Activated CD8-positive, alpha-beta T cell treated with anti-CD3 and anti-CD28 coated beads, Interleukin-2, amount 10 ng/mL, durations not matched to agents 7 days and 5 days (primary cell): ENCODE measurements at regions not wholly inside any gene's neighbourhood (a gene's known extent, or its start where the extent isn't known, plus 50 kb on each side); places are given as distances from the start of the nearest gene placed in this dataset.

Source experiments
- ATAC-seq: fragments of 150-1000 bp; cut with Tn5 transposase; one replicate; pipeline ENCODE4 v1.10.0; 2021; ENCODE audit warnings: moderate library complexity
- CTCF ChIA-PET: fragments of 350-600 bp; sonication (Branson Sonifier 250); formaldehyde crosslinking; loops from one replicate; lab custom pipeline; 2021; ENCODE audit warnings: antibody characterized with exemption; lab: Charles Lee
- POLR2A ChIA-PET: fragments of 350-600 bp; sonication (Branson Sonifier 250); formaldehyde crosslinking; loops from one replicate; lab custom pipeline; 2021; ENCODE audit warnings: antibody characterized with exemption; lab: Charles Lee
- DNase-seq: peaks from one replicate; pipeline ENCODE4 v3.0.0-alpha.2; 2020
- H3K27ac Mint-ChIP-seq: one replicate; pipeline ENCODE4 v1.8.0; 2021; ENCODE audit warnings: mild to moderate bottlenecking, mixed read lengths
- H3K27me3 Mint-ChIP-seq: one replicate; pipeline ENCODE4 v1.8.0; 2021; ENCODE audit warnings: low read depth, mixed read lengths
- H3K36me3 Mint-ChIP-seq: one replicate; pipeline ENCODE4 v1.8.0; 2021; ENCODE audit warnings: low read depth, mixed read lengths
- H3K4me1 Mint-ChIP-seq: one replicate; pipeline ENCODE4 v1.8.0; 2021; ENCODE audit warnings: low read depth, mixed read lengths
- H3K4me3 Mint-ChIP-seq: one replicate; pipeline ENCODE4 v1.8.0; 2021; ENCODE audit warnings: mild to moderate bottlenecking, mixed read lengths
- H3K9me3 Mint-ChIP-seq: one replicate; pipeline ENCODE4 v1.8.0; 2022; ENCODE audit warnings: mixed read lengths; ENCODE audit not compliant: insufficient read depth

DNA sequence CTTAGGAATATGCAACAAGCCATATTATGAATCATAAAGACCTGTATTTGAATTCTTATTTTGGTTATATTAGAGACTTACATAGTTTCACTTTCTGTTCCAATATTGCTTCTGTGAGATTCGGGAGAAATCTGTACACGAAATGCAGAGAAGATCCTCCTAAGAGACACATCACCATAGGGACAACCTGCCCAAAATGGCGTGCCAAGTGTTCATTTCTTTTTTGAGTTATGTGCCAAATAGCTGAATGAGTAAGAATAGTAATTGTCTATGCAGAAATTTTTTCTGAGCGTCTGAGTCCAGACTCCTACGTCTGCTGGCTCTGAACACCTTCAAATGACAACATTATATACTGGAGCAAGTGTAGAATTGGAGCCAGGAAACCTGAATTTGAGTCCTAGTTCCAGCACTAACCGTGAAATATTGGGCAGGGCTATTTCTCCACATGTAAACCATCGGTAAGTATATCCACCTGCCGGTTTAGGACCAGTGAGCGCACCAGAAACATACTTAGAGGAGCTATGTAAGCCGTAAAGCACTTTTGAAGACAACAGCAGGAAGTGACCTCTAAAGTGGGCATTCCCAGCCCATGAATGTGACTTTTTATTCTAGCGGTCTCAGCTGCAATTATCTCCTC, 163.9 kb upstream of the DMRT1 start:
- Mint-ChIP-seq H3K9me3 (no peaks in the 10 kb centered on the region), H3K27me3 (peaks cover 8% of the 10 kb centered on the region), H3K4me3 (peak overlapping the region; percentile 64), H3K4me1 (peaks cover 27% of the 10 kb centered on the region), H3K27ac (peak overlapping the region; percentile 4), H3K36me3 (no peaks in the 10 kb centered on the region)
- POLR2A ChIA-PET = interaction anchor here (0.8 kb wide), 1 partner anchor 19 kb away, joined by 3 read pairs; no protein-coding TSS in a partner anchor
- ATAC-seq (peak; percentile 61), DNase-seq (no peak)
- CTCF ChIA-PET = no interaction called here

GRCh38 chr9:678897-679296, 162.6 kb upstream of the DMRT1 start:
- CTCF ChIA-PET = no interaction called here
- POLR2A ChIA-PET = no interaction called here
- no peaks in the 10 kb centered on the region for H3K9me3 Mint-ChIP-seq
- no peak for DNase-seq
- no peak overlapping the region for H3K27ac Mint-ChIP-seq
- no peak for ATAC-seq
- H3K4me1 Mint-ChIP-seq = peaks cover 26% of the 10 kb centered on the region
- H3K36me3 Mint-ChIP-seq = no peaks in the 10 kb centered on the region
- H3K4me3 Mint-ChIP-seq = no peak overlapping the region
- H3K27me3 Mint-ChIP-seq = peaks cover 6% of the 10 kb centered on the region

DNA sequence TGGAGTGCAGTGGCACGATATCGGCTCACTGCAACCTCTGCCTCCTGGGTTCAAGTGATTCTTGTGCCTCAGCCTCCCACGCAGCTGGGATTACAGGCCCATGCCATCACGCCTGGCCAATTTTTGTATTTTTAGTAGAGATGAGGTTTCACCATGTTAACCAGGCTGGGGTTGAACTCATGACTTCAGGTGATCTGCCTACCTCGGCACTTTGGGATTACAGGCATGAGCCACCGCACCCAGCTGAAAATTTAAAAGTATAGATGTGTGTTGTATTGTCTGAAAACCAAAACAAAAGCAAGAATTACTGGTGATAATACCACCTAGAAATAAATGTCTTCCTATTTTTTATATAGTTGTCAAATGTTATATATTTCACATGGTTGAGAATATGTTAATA, 162.0 kb upstream of the DMRT1 start:
- DNase-seq (no peak), ATAC-seq (no peak)
- ChIA-PET CTCF (no interaction called here), POLR2A (no interaction called here)
- H3K4me3 Mint-ChIP-seq = no peak overlapping the region
- H3K27ac Mint-ChIP-seq = no peak overlapping the region
- H3K27me3 Mint-ChIP-seq = peaks cover 6% of the 10 kb centered on the region
- no peaks in the 10 kb centered on the region for H3K36me3 Mint-ChIP-seq
- H3K4me1 Mint-ChIP-seq = peaks cover 22% of the 10 kb centered on the region
- no peaks in the 10 kb centered on the region for H3K9me3 Mint-ChIP-seq

DNA sequence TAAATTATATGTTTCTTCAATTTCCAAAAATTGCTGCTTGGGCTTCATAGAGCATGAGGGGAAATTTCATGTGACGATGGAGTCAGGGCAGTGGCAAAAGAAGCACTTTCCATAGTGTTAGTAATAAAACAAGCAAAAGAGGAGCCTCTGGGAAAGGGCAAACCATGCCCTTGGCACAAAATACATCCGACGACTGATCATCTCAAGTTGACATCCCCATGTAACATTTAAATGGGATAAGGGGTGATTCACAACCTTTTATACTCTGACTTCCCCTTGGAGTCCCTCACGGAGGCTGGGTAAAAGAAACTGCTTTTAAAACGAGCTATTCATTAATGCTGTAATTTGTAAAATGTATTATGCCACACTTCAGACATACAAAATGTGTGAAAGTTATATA, 161.4 kb upstream of the DMRT1 start:
- Mint-ChIP-seq H3K27me3 (peaks cover 6% of the 10 kb centered on the region), H3K9me3 (no peaks in the 10 kb centered on the region), H3K4me3 (no peak overlapping the region), H3K27ac (no peak overlapping the region), H3K36me3 (no peaks in the 10 kb centered on the region), H3K4me1 (peaks cover 21% of the 10 kb centered on the region)
- POLR2A ChIA-PET = no interaction called here
- CTCF ChIA-PET = no interaction called here
- DNase-seq = no peak
- no peak for ATAC-seq

- no peak for ATAC-seq
- peaks cover 7% of the 10 kb centered on the region for H3K27me3 Mint-ChIP-seq
- peaks cover 2% of the 10 kb centered on the region for H3K4me1 Mint-ChIP-seq
- H3K9me3 Mint-ChIP-seq = no peaks in the 10 kb centered on the region
- no peak for DNase-seq
- no peak overlapping the region for H3K4me3 Mint-ChIP-seq
- CTCF ChIA-PET = no interaction called here
- no peak overlapping the region for H3K27ac Mint-ChIP-seq
- POLR2A ChIA-PET = no interaction called here
- H3K36me3 Mint-ChIP-seq = no peaks in the 10 kb centered on the region
Observed at GRCh38 chr9:682633-683508, 158.6 kb upstream of the DMRT1 start.

GRCh38 chr9:683509-684021, 157.9 kb upstream of the DMRT1 start:
- Mint-ChIP-seq H3K9me3 (no peaks in the 10 kb centered on the region), H3K27ac (no peak overlapping the region), H3K36me3 (no peaks in the 10 kb centered on the region), H3K4me1 (no peaks in the 10 kb centered on the region), H3K27me3 (peaks cover 10% of the 10 kb centered on the region), H3K4me3 (no peak overlapping the region)
- POLR2A ChIA-PET = no interaction called here
- CTCF ChIA-PET = interaction anchor here (1.0 kb wide), 2 partner anchors 10 to 20 kb away, joined by 3 to 4 read pairs; no protein-coding TSS in a partner anchor
- DNase-seq = no peak
- ATAC-seq = no peak

- no peak for DNase-seq
- CTCF ChIA-PET = interaction anchor here (1.0 kb wide), 2 partner anchors 9 to 19 kb away, joined by 3 to 4 read pairs; no protein-coding TSS in a partner anchor
- Mint-ChIP-seq H3K9me3 (no peaks in the 10 kb centered on the region), H3K27ac (no peak overlapping the region), H3K4me3 (no peak overlapping the region), H3K4me1 (no peaks in the 10 kb centered on the region), H3K27me3 (peaks cover 10% of the 10 kb centered on the region), H3K36me3 (no peaks in the 10 kb centered on the region)
- POLR2A ChIA-PET = no interaction called here
- ATAC-seq = no peak
Observed at GRCh38 chr9:684054-684890, 157.2 kb upstream of the DMRT1 start.

- no peak overlapping the region for H3K27ac Mint-ChIP-seq
- ChIA-PET CTCF (interaction anchor here (1.0 kb wide), 1 partner anchor 9 kb away, joined by 3 read pairs; no protein-coding TSS in a partner anchor), POLR2A (no interaction called here)
- no peak overlapping the region for H3K4me3 Mint-ChIP-seq
- H3K27me3 Mint-ChIP-seq = peaks cover 10% of the 10 kb centered on the region
- DNase-seq (no peak), ATAC-seq (no peak)
- H3K4me1 Mint-ChIP-seq = no peaks in the 10 kb centered on the region
- no peaks in the 10 kb centered on the region for H3K9me3 Mint-ChIP-seq
- no peaks in the 10 kb centered on the region for H3K36me3 Mint-ChIP-seq
Observed at GRCh38 chr9:684941-685340, 156.6 kb upstream of the DMRT1 start.

- H3K36me3 Mint-ChIP-seq = no peaks in the 10 kb centered on the region
- no peak for ATAC-seq
Observed at GRCh38 chr9:686321-686813, 155.1 kb upstream of the DMRT1 start.

GRCh38 chr9:687034-687785, 154.3 kb upstream of the DMRT1 start:
- POLR2A ChIA-PET = no interaction called here
- H3K27me3 Mint-ChIP-seq = peaks cover 10% of the 10 kb centered on the region
- DNase-seq (no peak), ATAC-seq (no peak)
- no peaks in the 10 kb centered on the region for H3K36me3 Mint-ChIP-seq
- no peak overlapping the region for H3K27ac Mint-ChIP-seq
- no peak overlapping the region for H3K4me3 Mint-ChIP-seq
- CTCF ChIA-PET = interaction anchor here (0.9 kb wide), 1 partner anchor 77 kb away, joined by 4 read pairs; no protein-coding TSS in a partner anchor
- H3K9me3 Mint-ChIP-seq = no peaks in the 10 kb centered on the region
- H3K4me1 Mint-ChIP-seq = no peaks in the 10 kb centered on the region

More at GRCh38 chr9:686321-686813, 155.1 kb upstream of the DMRT1 start:
- H3K4me3 Mint-ChIP-seq = no peak overlapping the region
- no peaks in the 10 kb centered on the region for H3K4me1 Mint-ChIP-seq
- ChIA-PET POLR2A (no interaction called here), CTCF (interaction anchor here (0.9 to 1.1 kb wide), 2 partner anchors 8 to 78 kb away, joined by 3 to 4 read pairs; no protein-coding TSS in a partner anchor)
- H3K27ac Mint-ChIP-seq = no peak overlapping the region
- H3K27me3 Mint-ChIP-seq = peaks cover 11% of the 10 kb centered on the region
- no peaks in the 10 kb centered on the region for H3K9me3 Mint-ChIP-seq
- no peak for DNase-seq

GRCh38 chr9:687994-688393, 153.5 kb upstream of the DMRT1 start:
- no peaks in the 10 kb centered on the region for H3K4me1 Mint-ChIP-seq
- no peak overlapping the region for H3K27ac Mint-ChIP-seq
- peaks cover 10% of the 10 kb centered on the region for H3K27me3 Mint-ChIP-seq
- no peaks in the 10 kb centered on the region for H3K9me3 Mint-ChIP-seq
- H3K36me3 Mint-ChIP-seq = no peaks in the 10 kb centered on the region
- CTCF ChIA-PET = no interaction called here
- no peak overlapping the region for H3K4me3 Mint-ChIP-seq
- ATAC-seq (no peak), DNase-seq (no peak)
- POLR2A ChIA-PET = no interaction called here
